GM12892 (cell line): ENCODE measurements at regions not wholly inside any gene's neighbourhood (a gene's known extent, or its start where the extent isn't known, plus 50 kb on each side); places are given as distances from the start of the nearest gene placed in this dataset.

Experiments used
- DNase-seq: peaks from one replicate; pipeline ENCODE4 v3.0.0; 2011; ENCODE audit not compliant: insufficient read length
- FAIRE-seq: peaks from 2 replicates; lab custom pipeline; 2011; peaks lifted over from hg19 to GRCh38; lab: Jason Lieb, UNC
- POLR2A ChIP-seq: IDR thresholded peaks from 2 replicates; pipeline ENCODE4 v1.6.1; 2011; ENCODE audit warnings: low read depth, low read length, control low read depth
- POLR2AphosphoS5 ChIP-seq: IDR thresholded peaks from 2 replicates; pipeline ENCODE4 v1.6.1; 2011; ENCODE audit warnings: low read depth, low read length, control low read depth
- TAF1 ChIP-seq: IDR thresholded peaks from 2 replicates; pipeline ENCODE4 v1.6.1; 2011; ENCODE audit warnings: low read depth, mild to moderate bottlenecking, control low read depth, low read length, borderline replicate concordance

- no peak for DNase-seq
- TF ChIP-seq TAF1 (no peak), POLR2A (no peak), POLR2AphosphoS5 (no peak)
- no peak for FAIRE-seq
Observed at GRCh38 chr3:25046911-25047771, 380.9 kb upstream of the RARB start.

GRCh38 chr3:25049304-25049703 lies 378.8 kb upstream of the RARB start:
- TF ChIP-seq POLR2A, result no peak
- TF ChIP-seq POLR2AphosphoS5, result no peak
- TF ChIP-seq TAF1, result no peak
- FAIRE-seq, result no peak
- no peak for DNase-seq

DNA sequence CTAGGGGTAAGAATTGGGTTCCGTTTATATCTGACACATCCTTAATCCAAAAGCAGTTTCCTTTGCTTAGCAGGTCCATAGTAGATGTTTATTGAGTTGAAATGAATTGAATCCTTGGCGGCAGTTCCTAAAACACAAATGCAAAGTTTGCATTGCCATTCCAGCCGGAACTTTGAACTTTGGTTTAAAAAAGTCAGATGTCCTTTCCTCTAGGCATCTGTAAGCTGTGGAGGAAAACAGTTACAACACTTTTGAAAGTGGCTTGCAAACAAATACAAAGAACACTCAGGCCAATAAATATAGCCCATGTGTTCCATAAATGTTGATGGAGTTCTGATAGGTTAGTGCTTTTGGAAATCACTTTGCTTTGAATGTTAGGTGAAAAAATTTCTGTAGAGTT lies 374.7 kb upstream of the RARB start:
- DNase-seq, result no peak
- FAIRE-seq, result no peak
- TF ChIP-seq TAF1, result no peak
- no peak for TF ChIP-seq POLR2AphosphoS5
- no peak for TF ChIP-seq POLR2A

- TF ChIP-seq POLR2AphosphoS5 (no peak), TAF1 (no peak), POLR2A (no peak)
- DNase-seq (no peak), FAIRE-seq (no peak)
Observed at GRCh38 chr3:25056036-25056755, 371.9 kb upstream of the RARB start.

DNA sequence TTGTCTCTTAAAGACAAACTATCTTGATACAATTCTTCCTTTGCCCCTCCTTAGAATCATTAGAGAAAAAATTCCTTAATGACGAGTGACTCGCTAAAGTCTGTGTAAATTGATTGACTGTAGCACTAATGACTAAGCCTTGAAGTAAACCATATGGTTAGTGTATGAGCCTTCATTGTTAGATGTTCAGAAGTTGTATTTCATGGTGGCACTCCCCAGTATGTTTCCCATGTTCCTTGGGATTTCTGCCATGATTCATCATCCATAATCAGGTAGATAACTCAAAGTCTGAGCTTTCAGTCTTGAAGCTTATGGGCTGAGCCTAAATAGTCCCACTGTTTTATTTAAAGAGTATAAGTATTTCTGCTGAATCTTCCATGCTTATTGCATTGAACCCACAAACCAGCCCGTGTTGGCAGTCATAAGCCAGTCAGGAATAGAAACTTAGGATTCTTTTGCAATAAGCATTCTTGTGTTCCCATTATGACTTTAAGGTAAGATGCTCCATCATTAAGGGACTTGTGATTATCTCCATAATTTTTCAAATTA lies 371.2 kb upstream of the RARB start:
- DNase-seq, result no peak
- TF ChIP-seq POLR2AphosphoS5, result no peak
- no peak for TF ChIP-seq POLR2A
- no peak for TF ChIP-seq TAF1
- no peak for FAIRE-seq

DNA sequence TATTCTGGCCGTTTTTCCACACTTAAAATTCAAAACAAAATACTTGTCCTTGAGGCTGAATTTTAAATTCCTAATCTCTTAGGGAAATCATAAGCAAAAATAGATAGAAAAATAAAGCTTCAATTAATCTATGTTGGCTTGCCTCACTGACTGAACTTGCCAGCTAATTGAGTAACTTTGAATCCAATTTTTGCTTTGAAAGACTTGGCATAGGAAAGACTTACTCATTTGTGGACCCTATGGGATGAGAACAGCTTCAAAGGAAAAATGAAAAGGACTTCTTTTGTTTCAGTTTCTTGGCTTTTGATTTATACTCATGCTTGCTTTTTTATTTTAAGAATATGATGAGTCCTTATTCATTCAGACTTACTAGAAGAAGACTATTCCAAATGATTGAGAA lies 370.7 kb upstream of the RARB start:
- DNase-seq, result no peak
- no peak for FAIRE-seq
- TF ChIP-seq POLR2AphosphoS5 (no peak), TAF1 (no peak), POLR2A (no peak)

GRCh38 chr3:25064681-25065080 lies 363.4 kb upstream of the RARB start:
- no peak for TF ChIP-seq TAF1
- no peak for TF ChIP-seq POLR2AphosphoS5
- TF ChIP-seq POLR2A, result no peak
- no peak for FAIRE-seq
- DNase-seq, result no peak

- FAIRE-seq (no peak), DNase-seq (no peak)
- TF ChIP-seq POLR2A (no peak), POLR2AphosphoS5 (no peak), TAF1 (no peak)
Observed at GRCh38 chr3:25069970-25070369, 358.1 kb upstream of the RARB start.

GRCh38 chr3:25071846-25072245 lies 356.2 kb upstream of the RARB start:
- DNase-seq (no peak), FAIRE-seq (no peak)
- TF ChIP-seq POLR2AphosphoS5 (no peak), TAF1 (no peak), POLR2A (no peak)

DNA sequence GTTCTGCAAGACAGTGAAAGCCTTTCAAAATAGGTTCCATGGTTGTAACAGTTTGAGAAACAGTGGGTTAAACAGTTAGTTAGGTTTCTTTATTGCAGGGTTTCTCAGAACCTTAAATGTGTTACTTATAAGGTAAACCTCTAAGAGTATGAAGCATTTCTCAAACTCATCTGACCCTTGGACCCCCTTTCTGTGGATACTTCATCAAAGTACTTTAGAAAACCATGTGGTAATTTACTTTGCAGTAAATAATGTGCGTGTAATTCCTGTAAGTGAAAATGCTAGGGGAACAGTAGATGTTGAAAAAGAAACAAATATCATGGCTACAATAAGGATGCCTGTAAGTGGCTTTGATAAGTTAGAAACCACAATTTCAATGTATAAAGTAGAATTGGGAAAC lies 354.6 kb upstream of the RARB start:
- FAIRE-seq, result no peak
- TF ChIP-seq POLR2A (no peak), POLR2AphosphoS5 (no peak), TAF1 (no peak)
- no peak for DNase-seq

DNA sequence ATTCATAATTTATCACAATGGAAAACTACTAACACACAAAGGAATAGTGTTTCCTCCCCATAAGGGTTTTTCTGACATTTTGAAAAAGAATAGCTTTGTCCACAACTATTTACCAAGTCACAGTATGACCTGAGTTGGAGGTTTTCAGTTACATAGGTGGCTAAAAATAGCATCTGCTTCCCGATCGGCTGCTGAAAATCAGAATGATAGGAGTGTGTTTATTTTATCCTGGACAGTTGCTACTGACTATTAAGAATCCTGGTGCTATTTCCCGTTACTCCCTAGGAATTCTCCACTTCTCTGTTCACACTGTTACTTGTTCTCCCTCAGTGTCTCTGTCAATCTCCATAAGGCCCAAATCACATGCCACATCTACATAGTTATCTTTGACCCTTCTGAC lies 353.9 kb upstream of the RARB start:
- FAIRE-seq (no peak), DNase-seq (no peak)
- TF ChIP-seq TAF1, result no peak
- no peak for TF ChIP-seq POLR2A
- TF ChIP-seq POLR2AphosphoS5, result no peak

DNA sequence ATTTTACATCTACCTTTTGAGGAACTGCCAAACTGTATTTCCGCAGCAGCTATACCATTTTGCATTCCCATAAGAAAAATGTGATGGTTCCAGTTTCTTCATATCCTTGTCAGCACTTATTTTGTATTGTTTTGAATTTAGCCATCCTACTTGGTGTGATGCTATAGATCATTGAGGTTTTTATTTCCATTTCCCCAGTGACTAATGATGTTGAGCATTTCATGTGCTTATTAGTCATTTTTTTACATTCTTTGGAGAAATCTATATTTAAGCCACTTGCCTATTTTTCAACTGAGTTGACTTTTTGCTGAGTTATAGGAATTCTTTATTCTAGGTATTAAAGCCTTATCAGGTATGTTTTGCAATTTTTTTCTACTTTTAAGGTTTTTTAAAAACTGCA lies 347.6 kb upstream of the RARB start:
- FAIRE-seq, result no peak
- no peak for DNase-seq
- TF ChIP-seq POLR2AphosphoS5 (no peak), TAF1 (no peak), POLR2A (no peak)
